ENCODE measurements at regions not wholly inside any gene's neighbourhood (a gene's known extent, or its start where the extent isn't known, plus 50 kb on each side); places are given as distances from the start of the nearest gene placed in this dataset.
"Not testable (repeated sequence)": the region's sequence is repeated elsewhere in the genome, so short reads cannot be mapped to it uniquely, and the experiment has no call there.

- ATAC-seq; H3K27ac ChIP-seq (ENCODE audit: low read length); intact Hi-C loops (cut with micrococcal nuclease; ENCODE audit: unreplicated experiment); CTCF ChIA-PET; H3K9me3 ChIP-seq (ENCODE audit: control insufficient read depth, insufficient read depth, low read depth, low read length); DNase-seq (ENCODE audit: low read depth, low spot score); H3K27me3 ChIP-seq (ENCODE audit: control insufficient read depth, insufficient read depth, low read length); H3K4me3 ChIP-seq (ENCODE audit: low read depth in 2 of 2, low read length in 2 of 2); in situ Hi-C loops (cut with HindIII; ENCODE audit: low pct_unique_long_range_greater_than_20kb, low sequenced_read_pairs); H3K4me1 ChIP-seq (ENCODE audit: control insufficient read depth, insufficient read depth, low read length); BruUV-seq (replicated peaks); POLR2A ChIA-PET; H3K36me3 ChIP-seq (ENCODE audit: control insufficient read depth, insufficient read depth, low read length): not testable (repeated sequence)
These were observed 152.5 kb downstream of the MSN start for GRCh38 chrX:65819983-65820382.

GRCh38 chrX:65813245-65813644 lies 145.8 kb downstream of the MSN start:
- no peaks in the 10 kb centered on the region for H3K36me3 ChIP-seq (ENCODE audit: control insufficient read depth, insufficient read depth, low read length)
- no peak overlapping the region for H3K4me3 ChIP-seq (ENCODE audit: low read depth in 2 of 2, low read length in 2 of 2)
- intact Hi-C loops (cut with micrococcal nuclease; ENCODE audit: unreplicated experiment) = no loop called here
- POLR2A ChIA-PET = no interaction called here
- no peak for ATAC-seq
- no peaks in the 10 kb centered on the region for H3K27me3 ChIP-seq (ENCODE audit: control insufficient read depth, insufficient read depth, low read length)
- DNase-seq (ENCODE audit: low read depth, low spot score) = no peak
- in situ Hi-C loops (cut with HindIII; ENCODE audit: low pct_unique_long_range_greater_than_20kb, low sequenced_read_pairs) = no loop called here
- H3K9me3 ChIP-seq (ENCODE audit: control insufficient read depth, insufficient read depth, low read depth, low read length) = no peaks in the 10 kb centered on the region
- no peak overlapping the region for H3K27ac ChIP-seq (ENCODE audit: low read length)
- H3K4me1 ChIP-seq (ENCODE audit: control insufficient read depth, insufficient read depth, low read length) = no peaks in the 10 kb centered on the region
- CTCF ChIA-PET = no interaction called here
- no TSS peak for BruUV-seq (replicated peaks)
- TF ChIP-seq CTCF (IDR thresholded peaks at IDR 0.05) (no peak), SIN3A (IDR thresholded peaks at IDR 0.05; ENCODE audit: borderline replicate concordance, insufficient read depth, low read depth, low read length) (no peak), REST (IDR thresholded peaks at IDR 0.05; ENCODE audit: insufficient read depth in 1 of 2, low read depth in 2 of 2, low read length in 1 of 2) (no peak), POLR2AphosphoS5 (IDR thresholded peaks at IDR 0.05; ENCODE audit: low read depth, low read length) (no peak), TCF7L2 (IDR thresholded peaks at IDR 0.05; ENCODE audit: low read depth, low read length) (no peak)

GRCh38 chrX:65811558-65812228 lies 144.2 kb downstream of the MSN start:
- POLR2A ChIA-PET = no interaction called here
- Histone ChIP-seq H3K9me3 (ENCODE audit: control insufficient read depth, insufficient read depth, low read depth, low read length) (no peaks in the 10 kb centered on the region), H3K36me3 (ENCODE audit: control insufficient read depth, insufficient read depth, low read length) (no peaks in the 10 kb centered on the region), H3K27ac (ENCODE audit: low read length) (no peak overlapping the region), H3K4me1 (ENCODE audit: control insufficient read depth, insufficient read depth, low read length) (no peaks in the 10 kb centered on the region), H3K27me3 (ENCODE audit: control insufficient read depth, insufficient read depth, low read length) (no peaks in the 10 kb centered on the region), H3K4me3 (ENCODE audit: low read depth in 2 of 2, low read length in 2 of 2) (no peak overlapping the region)
- CTCF ChIA-PET = no interaction called here
- DNase-seq (ENCODE audit: low read depth, low spot score) (no peak), ATAC-seq (no peak)
- TF ChIP-seq POLR2AphosphoS5 (IDR thresholded peaks at IDR 0.05; ENCODE audit: low read depth, low read length) = no peak
- no peak for TF ChIP-seq TCF7L2 (IDR thresholded peaks at IDR 0.05; ENCODE audit: low read depth, low read length)
- no TSS peak for BruUV-seq (replicated peaks)
- intact Hi-C loops (cut with micrococcal nuclease; ENCODE audit: unreplicated experiment) (no loop called here), in situ Hi-C loops (cut with HindIII; ENCODE audit: low pct_unique_long_range_greater_than_20kb, low sequenced_read_pairs) (no loop called here)
